GM21619 (cell line): ENCODE measurements at regions not wholly inside any gene's neighbourhood (a gene's known extent, or its start where the extent isn't known, plus 50 kb on each side); places are given as distances from the start of the nearest gene placed in this dataset.
"Not testable (repeated sequence)": the region's sequence is repeated elsewhere in the genome, so short reads cannot be mapped to it uniquely, and the experiment has no call there.

Experiments
- ATAC-seq: cut with Tn5 transposase; IDR thresholded peaks from one replicate; pipeline ENCODE4 v1.9.1; 2021; ENCODE audit not compliant: unreplicated experiment

DNA sequence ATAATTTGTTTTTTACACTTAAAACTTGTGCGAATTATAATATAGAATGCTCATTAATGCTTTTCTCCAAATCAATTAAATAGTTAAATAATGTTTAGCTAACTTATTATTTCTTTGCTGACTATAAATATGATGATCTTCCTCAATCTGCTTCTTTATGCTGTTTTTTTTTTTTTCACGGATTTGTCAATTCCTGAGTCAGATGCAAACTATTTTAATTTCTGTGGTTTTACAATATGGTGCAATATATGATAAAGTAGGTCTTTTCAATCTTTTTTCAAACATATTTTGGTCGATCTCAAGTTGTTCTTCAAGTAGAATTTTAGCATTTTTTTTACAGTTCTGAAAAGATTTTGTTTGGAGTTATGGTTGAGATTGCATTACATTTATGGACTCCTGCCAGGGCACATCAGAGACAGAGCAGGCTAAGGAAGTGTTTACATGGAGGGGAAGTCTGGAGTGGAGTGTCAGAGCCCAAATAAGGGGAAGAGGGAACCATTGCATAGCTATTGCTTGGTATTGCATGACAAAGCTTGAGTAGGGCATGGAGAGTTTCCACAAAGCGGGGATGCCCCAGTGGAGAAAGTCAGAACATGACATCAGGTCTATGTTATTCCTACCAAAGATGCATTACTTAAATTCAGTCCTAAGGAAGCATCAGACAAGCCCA is 204.4 kb downstream of the OTUD1 start:
- no peak for ATAC-seq

DNA sequence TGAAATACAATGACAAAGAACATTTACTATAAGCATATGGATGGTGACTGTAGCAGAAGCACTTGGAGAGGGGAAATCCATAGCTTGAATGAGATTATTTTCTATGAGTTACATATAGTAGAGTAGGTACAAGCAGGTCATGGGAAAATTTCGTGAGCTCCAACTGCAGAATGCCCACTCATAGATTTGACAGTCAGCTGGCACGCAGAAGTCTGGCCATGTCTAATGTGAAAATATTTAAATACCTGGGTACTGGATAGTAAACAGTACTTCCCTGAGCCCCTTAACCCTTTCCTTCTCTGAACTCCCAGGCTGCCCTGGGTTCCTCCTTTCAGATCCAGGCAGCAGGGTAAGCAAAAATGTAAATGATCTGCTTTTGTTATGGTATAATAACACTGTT is 209.7 kb downstream of the OTUD1 start:
- no peak for ATAC-seq

DNA sequence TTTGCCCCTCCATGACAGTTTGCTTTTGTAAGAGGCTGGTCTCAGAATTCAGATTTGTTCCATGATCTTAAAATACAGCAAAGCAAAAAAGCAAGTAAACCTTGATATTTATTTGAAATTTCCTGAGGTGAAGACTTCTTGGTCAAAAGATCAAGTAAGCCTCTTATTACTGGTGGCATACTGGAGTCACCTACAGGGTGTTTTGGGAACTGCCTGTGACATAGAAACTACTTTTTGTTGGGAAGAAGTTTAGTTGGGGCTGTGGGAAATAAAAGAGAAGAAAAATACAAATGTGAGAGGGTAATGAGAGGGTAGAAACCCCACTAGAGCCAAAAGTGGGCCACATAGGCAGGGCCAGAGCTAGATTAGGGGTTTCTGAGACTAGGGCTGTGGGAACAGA is 217.9 kb downstream of the OTUD1 start:
- ATAC-seq, result no peak

DNA sequence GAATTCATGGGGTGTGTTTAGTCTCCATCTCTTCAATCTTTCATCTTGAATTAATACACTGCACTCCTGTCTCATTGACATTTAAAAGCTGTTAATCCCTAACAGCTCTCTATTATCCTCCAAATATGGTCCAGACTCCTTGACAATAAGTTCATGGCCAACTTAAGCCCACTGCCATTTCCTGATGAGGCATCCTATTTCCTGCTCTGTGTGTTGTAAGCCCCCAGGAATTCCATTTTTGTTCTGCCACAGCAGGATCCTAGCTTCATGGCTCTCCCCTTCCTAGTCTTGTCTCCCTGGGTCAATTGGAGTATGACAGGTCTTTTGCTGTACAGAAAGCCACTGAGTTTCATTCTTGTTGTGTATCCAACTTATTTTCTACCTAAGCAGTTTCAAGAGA is 218.8 kb downstream of the OTUD1 start:
- no peak for ATAC-seq

DNA sequence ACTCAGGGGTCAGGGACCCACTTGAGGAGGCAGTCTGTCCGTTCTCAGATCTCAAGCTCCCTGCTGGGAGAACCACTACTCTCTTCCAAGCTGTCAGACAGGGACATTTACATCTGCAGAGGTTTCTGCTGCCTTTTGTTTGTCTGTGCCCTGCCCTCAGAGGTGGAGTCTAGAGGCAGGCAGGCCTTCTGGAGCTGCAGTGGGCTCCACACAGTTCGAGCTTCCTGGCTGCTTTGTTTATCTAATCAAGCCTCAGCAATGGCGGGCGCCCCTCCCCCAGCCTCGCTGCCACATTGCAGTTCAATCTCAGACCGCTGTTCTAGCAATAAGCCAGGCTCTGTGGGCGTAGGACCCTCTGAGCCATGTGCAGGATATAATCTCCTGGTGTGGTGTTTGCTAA is 233.0 kb downstream of the OTUD1 start:
- not testable (repeated sequence) for ATAC-seq

DNA sequence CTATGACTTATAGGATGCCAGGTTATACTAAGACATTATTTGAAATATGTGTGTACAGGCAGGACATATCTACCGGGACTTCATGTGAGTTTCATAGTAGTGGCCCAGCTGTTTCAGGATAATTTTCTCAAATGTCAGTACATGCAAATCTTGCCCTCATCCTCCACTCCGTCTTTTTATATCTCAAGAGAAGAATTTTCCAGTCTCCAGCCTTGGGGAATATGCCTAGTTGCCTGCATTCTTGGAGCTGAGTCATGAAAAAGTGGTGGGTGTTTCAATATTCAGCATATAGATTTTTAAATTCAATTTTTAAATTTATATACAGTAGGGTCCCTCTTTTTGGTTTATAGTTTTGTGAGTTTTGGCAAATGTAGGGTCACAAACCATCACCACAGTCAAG is 236.7 kb downstream of the OTUD1 start:
- no peak for ATAC-seq

DNA sequence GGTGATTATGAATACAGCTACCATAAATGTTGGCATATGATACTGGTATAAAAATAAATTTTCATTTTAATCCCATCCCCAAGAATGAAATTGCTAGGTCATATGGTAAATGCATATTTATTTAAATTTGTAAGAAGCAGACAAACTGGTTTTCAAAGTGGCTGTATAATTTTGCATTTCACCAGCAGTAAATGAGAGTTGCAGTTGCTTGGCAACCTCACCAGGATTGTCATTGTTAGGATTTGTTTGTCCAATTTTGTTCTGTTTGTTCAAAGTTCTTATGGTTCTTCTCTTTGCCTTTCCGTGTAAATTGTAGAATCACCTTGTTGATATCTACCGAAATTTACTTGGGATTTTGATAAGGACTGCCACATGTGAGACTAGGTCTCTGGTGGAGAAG is 237.4 kb downstream of the OTUD1 start:
- no peak for ATAC-seq

DNA sequence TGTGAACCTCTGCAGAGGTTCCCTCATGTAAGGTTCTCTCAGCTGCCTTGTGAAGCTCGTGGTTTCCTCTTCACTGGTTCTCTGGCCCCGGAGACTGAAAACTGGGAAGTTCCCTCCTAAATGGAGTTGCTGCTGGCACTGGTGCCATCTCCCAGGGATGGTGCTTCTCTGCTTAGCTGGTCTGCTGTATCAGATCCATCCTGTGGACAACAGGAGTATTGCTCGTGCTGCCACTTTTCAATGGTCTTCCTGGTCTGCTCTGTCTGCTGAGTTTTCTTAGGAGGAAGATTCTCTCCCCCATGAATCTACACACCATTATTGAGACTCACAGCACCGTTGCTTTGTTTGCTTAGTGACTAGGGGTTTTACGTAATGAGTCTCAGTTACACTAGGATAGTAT is 247.8 kb downstream of the OTUD1 start:
- ATAC-seq, result no peak

DNA sequence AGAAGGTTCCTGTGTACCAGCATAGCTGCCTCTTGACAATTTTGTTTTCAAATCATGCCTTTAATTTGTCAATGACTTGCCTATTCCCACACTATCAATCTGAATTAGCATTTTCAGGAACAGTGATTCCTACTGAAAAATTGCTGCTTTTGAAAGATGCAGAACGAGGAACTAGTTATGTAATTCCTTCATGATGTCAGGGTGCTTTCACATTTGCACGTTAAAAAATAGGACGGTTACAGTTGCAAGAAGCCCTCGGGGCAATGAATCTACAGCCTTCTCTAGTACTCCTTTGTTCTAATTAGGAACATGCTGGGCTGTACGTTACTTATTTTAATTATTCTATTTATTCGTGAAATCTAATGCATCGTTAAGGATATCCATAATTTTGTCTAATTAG is 253.9 kb downstream of the OTUD1 start:
- ATAC-seq, result no peak

DNA sequence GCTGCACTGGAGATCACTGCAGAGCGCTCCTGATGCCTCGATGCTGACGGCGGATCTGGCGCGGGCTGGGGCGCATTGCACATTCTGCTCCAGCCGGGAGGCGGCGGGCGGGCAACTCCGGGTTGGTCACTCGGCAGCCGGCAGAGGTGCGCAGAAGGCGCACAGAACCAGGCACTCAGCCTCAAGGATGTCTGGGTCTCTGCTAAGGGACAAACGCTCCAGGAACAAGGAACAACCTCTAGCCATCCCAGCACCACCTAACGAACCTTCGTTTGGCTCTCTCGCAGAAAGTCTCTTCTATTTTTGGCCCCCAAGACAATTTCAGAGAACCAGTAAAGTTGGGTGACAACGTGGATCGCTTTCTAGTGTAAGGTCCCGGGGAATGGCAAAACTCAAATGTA is 254.6 kb downstream of the OTUD1 start:
- ATAC-seq, result no peak

DNA sequence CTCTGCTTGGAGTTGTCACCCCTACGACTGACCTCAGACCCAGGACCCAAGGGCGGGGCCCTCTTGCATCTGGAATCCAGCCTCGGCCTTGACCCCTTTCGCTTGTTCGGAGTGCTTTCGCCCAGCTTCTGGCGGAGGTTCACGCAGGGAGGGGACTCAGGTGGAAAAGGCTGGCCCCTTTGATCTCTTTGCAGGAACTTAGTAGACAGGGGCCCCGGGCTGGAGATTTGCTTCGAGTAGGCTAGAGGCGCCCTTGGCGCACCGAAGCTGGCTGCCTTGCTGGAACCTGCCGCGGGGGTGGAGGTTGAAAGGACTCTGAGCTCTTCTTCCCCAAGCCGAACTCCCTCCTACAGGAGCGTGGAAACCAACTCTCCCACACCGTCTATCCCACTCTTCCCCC is 255.1 kb downstream of the OTUD1 start:
- no peak for ATAC-seq

DNA sequence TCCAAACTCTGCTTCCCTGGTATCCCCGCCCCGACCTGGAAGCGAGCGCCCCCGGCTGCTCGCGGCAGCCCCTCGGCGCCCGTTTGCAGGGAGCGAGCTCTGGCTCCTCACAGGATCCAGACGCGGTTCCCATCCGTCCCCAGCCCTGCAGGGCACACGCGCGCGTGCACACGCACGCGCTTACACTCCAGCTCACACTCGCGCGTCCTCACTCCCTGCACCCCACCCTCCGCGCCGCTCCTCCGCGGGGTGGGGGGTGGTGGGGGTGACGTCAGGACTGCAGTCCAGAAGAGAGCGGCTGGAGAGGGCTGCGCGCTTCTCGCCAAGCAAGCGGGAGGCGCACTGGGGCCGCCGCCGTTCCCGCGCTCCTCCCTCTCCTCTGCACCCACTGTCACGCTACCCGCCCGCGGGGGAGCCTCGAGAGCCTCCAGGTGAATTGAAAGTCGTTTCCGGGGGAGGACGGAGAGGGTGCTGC is 255.6 kb downstream of the OTUD1 start:
- ATAC-seq, result no peak

DNA sequence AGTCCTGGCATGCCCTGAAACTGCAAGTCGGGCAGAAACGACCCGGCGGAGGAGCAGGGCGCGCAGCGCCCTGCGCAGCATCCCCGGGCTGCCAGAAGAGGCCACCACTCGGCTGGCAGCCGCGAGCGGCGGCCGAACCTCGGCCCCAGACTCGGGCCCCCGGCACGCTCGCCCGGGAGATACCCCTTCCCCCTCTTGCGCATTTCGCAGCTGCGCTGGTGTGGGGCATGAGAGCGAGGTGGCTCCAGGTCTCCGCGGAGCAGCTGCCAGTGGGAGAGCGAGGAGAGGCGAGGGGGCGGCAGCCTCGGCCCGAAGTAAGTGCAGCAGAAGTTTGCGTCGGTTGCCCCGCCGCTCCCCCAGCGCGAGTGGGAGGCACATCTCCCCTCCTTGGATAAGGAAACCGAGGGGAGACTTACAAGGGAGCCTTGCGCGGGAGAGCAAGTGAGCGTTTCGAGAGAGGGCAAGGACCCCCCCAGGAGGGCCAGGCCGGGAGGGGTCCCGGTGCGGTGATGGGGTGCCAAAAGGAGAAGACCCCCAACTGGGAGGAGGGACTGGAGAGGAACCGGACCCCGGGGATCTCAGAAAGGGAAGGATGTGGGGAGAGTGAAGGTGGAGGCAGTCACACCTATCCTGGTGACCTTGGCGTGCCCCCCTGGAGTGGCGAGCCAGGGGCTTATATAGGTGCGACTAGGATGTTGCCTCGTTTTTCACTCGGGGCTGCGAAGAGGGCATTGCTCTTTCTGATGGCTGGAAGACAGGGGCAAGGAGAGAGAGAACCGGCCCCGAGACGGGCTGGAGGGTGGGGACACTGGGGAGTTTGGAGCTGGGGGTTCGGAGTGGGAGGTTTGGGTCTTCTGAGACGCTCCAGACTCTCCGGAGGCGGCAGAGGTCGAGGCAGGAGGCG is 256.3 kb downstream of the OTUD1 start:
- ATAC-seq, result no peak

DNA sequence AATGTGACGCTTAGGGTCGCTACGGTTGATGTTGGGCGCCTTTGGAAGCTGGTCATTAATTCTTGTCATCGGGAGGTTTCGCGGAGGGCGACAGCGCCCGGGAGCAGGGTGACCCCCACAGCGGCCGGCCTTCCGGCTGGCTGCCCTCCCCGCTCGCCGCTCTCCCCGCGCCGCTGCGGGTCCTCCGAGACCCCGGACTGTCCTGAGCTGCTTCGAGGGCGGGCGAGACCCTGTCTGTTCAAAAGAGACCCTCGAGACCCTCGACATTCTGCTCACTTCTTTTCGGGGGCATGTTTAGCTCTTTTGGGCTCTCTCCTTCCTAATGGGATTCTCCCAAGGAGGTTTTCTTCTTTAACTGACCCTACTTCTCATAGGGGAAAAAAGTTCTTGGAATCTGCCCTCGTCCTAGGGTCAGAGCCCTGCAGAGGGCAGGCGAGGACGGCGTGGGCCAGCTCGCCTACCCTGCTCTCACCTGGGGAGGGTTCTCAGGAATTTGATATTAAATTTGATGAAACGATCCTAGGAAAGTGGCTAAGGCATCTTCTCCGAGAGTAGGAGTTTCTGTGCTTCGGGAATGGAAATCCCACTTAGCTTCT is 257.0 kb downstream of the OTUD1 start:
- no peak for ATAC-seq

DNA sequence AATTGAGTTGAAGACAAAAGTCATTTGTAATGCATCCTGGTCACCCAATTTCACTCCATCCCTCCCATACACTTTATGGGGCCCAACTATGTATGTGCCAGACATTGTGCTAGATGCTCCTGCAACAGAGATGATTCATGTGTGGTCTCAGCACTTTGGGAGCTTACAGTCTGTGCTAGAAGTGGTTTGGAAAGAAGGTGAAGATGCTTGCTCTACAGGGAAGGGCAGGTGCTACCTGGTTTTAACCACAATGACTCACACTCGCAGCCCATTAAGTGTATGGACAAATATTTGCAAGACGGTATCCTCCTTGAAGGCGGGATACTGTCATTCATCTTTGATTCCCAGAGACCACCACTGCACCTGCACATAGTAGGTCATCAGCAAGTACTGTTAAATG is 257.6 kb downstream of the OTUD1 start:
- no peak for ATAC-seq

DNA sequence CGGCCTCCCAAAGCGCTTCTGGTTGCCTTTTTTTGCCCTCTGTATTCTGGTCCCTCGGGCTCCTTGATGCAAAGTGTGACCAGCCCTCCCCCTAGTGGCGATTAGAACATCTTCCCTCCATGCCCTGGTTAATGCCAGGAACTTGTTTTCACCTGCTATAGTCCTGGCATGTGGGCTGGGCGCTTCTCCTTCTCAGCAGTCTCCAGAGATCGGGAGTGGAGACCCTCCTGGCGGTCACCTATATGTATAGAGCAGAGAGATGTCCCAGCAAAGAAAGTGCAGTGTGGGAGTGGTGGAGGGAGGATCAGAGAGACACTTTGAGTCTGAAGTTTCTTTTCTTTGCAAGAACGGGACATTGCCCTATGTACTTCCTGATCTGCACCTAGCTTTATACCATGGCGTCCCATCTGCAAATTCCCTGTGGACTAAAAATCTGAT is 264.1 kb downstream of the OTUD1 start:
- ATAC-seq, result peak; percentile 97

DNA sequence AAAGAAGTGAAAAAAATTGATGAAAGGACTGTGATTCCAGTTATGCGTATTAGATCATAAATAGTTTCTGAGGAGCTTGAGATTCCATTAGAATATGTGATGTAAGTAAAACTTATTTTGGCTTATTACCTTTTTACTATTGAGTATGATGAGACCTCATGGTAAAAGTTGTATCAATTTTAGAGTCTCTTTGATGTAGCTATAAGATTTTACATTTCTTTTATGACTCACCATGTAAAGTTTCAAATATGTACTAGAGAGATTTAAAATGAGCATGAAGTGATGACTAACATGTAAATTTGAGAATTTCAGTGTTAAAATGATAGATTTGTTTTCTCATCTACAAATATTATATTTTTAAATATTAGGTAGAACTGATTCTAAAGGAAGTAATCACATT is 276.5 kb downstream of the OTUD1 start:
- ATAC-seq, result no peak

DNA sequence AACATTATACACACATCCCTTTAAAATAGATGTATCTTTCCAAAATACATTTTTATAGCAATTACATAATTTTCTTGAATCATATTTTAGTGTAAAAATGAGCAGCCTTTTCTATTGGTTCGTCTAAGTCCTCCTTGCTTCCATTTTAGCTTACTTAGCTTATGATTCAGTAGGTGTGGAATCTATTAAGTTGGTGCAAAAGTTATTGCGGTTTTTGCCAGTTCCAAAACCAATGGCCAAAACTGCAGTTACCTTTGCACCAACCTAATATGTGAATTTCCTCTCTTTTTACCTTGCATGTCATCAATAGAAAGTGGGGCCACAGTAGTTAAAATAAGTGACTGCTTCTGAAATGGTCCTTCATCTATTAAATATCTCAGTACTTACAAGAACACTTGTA is 279.0 kb downstream of the OTUD1 start:
- no peak for ATAC-seq

DNA sequence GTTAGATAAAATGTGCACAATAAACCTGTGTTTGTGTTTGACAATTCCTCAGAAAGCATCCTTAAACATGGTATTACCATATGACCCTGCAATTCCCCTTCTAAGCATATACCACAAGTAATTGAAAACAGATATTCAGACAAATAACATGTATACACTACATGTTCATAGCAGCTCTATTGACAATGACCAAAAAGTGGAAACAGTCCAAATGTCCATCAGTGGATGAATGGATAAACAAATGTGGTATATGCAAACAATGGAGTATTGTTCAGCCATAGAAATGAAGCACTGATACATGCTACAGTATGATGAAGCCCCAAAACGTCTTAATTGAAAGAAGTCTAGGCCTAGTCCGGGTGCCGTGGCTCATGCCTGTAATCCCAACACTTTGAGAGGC is 280.1 kb downstream of the OTUD1 start:
- ATAC-seq, result no peak

DNA sequence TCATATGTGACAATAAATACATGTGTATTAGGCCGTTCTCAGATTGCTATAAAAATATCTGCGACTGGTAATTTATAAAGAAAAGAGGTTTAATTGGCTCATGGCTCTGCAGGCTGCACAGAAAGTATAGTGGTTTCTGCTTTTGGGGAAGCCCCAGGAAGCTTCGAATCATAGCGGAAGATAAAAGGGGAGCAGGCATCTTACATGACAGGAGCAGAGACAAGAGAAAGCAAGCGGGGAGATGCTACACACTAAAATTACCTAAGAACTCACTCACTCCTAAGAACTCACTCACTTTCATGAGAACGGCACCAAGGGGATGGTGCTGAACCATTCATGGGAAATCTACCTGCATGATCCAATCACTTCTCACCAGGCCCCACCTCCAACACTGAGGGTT is 284.9 kb downstream of the OTUD1 start:
- ATAC-seq, result no peak

DNA sequence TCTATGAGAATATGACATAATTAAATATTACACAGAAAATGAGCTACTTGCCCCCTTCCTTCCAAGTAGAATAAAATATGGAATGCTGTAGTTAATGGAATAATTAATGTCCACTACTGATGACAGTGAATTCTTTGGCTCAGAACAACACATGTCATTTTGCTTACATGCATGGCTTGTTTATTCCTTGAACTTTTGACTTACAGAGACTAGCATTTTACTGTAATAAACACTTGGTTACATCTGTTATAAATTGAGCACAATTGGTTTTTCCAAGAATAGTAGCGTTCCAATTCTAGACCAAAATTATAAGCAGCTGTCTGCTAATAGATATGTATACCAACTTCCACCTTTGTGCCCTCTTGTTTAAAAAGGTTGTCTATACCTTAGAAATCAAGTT is 286.7 kb downstream of the OTUD1 start:
- no peak for ATAC-seq

DNA sequence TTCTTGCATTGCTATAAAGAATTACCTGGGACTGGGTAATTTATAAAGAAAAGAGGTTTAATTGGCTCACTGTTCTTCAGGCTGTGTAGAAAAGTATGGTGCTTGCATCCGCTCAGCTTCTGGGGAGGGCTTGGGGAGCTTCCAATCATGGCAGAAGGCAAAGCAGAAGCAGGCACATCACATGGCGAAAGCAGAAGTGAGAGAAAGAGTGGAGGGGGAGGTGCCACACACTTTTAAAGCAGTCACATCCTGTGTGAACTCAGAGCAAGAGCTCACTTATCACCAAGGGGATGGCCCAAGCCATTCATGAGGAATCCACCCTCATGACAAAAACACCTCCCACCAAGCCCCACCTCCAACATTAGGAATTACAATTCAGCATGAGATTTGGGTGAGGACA is 303.5 kb downstream of the OTUD1 start:
- peak; percentile 98 for ATAC-seq
